ENCODE measurements at regions not wholly inside any gene's neighbourhood (a gene's known extent, or its start where the extent isn't known, plus 50 kb on each side); places are given as distances from the start of the nearest gene placed in this dataset.
"Not testable (repeated sequence)": the region's sequence is repeated elsewhere in the genome, so short reads cannot be mapped to it uniquely, and the experiment has no call there.

- H3K4me3 ChIP-seq, result no peak overlapping the region
- H3K9me3 ChIP-seq, result no peaks in the 10 kb centered on the region
- H3K4me1 ChIP-seq, result no peaks in the 10 kb centered on the region
- H3K27ac ChIP-seq, result no peak overlapping the region
- DNase-seq, result no peak
- H3K36me3 ChIP-seq, result no peaks in the 10 kb centered on the region
- no peaks in the 10 kb centered on the region for H3K27me3 ChIP-seq
- TF ChIP-seq POLR2A (IDR thresholded peaks at IDR 0.05) (no peak), CTCF (IDR thresholded peaks at IDR 0.05) (no peak)
- intact Hi-C loops (cut with DNase I; ENCODE audit: low total_unique reads), result no loop called here
These were observed 200.5 kb downstream of the PCDH20 start for GRCh38 chr13:61215116-61215515.

DNA sequence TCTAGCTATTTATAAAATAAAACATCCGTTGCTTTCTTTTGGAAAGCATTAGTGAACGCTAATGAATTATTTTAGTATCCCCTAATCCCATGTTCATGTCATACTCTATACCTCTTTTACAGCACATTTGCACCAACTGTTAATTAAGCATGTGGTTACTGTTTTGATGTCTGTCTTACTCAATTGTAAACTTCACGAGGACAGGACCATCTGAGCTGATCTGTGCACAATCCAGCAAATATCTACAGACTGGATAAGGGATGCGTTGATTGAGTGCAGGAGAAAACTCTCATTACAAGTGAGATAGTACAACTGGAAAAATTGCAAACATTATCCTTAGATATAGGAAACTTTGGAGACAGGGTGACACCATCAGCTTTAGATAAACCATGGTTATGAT is 201.1 kb downstream of the PCDH20 start:
- Histone ChIP-seq H3K4me1 (no peaks in the 10 kb centered on the region), H3K9me3 (no peaks in the 10 kb centered on the region), H3K27me3 (no peaks in the 10 kb centered on the region), H3K27ac (no peak overlapping the region), H3K36me3 (no peaks in the 10 kb centered on the region), H3K4me3 (no peak overlapping the region)
- no peak for TF ChIP-seq CTCF (IDR thresholded peaks at IDR 0.05)
- TF ChIP-seq POLR2A (IDR thresholded peaks at IDR 0.05), result no peak
- no peak for DNase-seq
- intact Hi-C loops (cut with DNase I; ENCODE audit: low total_unique reads), result no loop called here

GRCh38 chr13:61205898-61206297 is 209.8 kb downstream of the PCDH20 start:
- intact Hi-C loops (cut with DNase I; ENCODE audit: low total_unique reads); H3K27me3 ChIP-seq; H3K4me1 ChIP-seq; H3K9me3 ChIP-seq; H3K4me3 ChIP-seq; H3K36me3 ChIP-seq; H3K27ac ChIP-seq; DNase-seq: not testable (repeated sequence)

GRCh38 chr13:61204025-61204424 is 211.6 kb downstream of the PCDH20 start:
- no peak for TF ChIP-seq CTCF (IDR thresholded peaks at IDR 0.05)
- TF ChIP-seq POLR2A (IDR thresholded peaks at IDR 0.05), result no peak
- Histone ChIP-seq H3K27me3 (no peaks in the 10 kb centered on the region), H3K4me3 (no peak overlapping the region), H3K4me1 (no peaks in the 10 kb centered on the region), H3K9me3 (no peaks in the 10 kb centered on the region), H3K27ac (no peak overlapping the region), H3K36me3 (no peaks in the 10 kb centered on the region)
- intact Hi-C loops (cut with DNase I; ENCODE audit: low total_unique reads), result no loop called here
- DNase-seq, result no peak

GRCh38 chr13:61202042-61202441 is 213.6 kb downstream of the PCDH20 start:
- no peak for DNase-seq
- intact Hi-C loops (cut with DNase I; ENCODE audit: low total_unique reads), result no loop called here
- TF ChIP-seq CTCF (IDR thresholded peaks at IDR 0.05) (no peak), POLR2A (IDR thresholded peaks at IDR 0.05) (no peak)
- no peaks in the 10 kb centered on the region for H3K4me1 ChIP-seq
- no peaks in the 10 kb centered on the region for H3K27me3 ChIP-seq
- no peak overlapping the region for H3K4me3 ChIP-seq
- no peak overlapping the region for H3K27ac ChIP-seq
- H3K9me3 ChIP-seq, result no peaks in the 10 kb centered on the region
- no peaks in the 10 kb centered on the region for H3K36me3 ChIP-seq

DNA sequence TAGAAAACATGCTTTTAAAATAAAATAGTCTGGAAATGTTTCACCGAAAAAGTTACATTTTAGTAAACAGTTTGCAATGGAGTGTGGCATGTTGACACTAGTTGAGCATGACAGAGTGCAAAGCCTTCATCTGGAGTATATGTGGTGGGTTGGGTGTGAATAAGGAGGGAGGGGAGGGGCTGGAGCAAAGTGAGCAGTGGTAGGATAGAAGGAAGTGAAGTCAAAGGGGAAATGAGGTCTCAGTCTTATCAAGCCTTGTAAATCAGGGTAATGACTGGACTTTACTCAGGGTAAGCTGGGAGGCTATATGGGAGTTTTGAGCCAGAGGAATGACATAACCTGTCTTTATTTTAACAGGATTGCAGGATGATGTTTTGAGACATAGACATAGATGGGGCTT is 222.8 kb downstream of the PCDH20 start:
- Histone ChIP-seq H3K27me3 (no peaks in the 10 kb centered on the region), H3K4me1 (no peaks in the 10 kb centered on the region), H3K27ac (no peak overlapping the region), H3K36me3 (no peaks in the 10 kb centered on the region), H3K4me3 (no peak overlapping the region), H3K9me3 (no peaks in the 10 kb centered on the region)
- TF ChIP-seq CTCF (IDR thresholded peaks at IDR 0.05) (no peak), POLR2A (IDR thresholded peaks at IDR 0.05) (no peak)
- no peak for DNase-seq
- intact Hi-C loops (cut with DNase I; ENCODE audit: low total_unique reads), result no loop called here
